ENCODE measurements at regions not wholly inside any gene's neighbourhood (a gene's known extent, or its start where the extent isn't known, plus 50 kb on each side); places are given as distances from the start of the nearest gene placed in this dataset.

- no peak for TF ChIP-seq POLR2A (IDR thresholded peaks at IDR 0.05)
- H3K36me3 ChIP-seq, result no peaks in the 10 kb centered on the region
- H3K27me3 ChIP-seq, result no peaks in the 10 kb centered on the region
- DNase-seq, result no peak
- no peak overlapping the region for H3K4me3 ChIP-seq
- ATAC-seq, result no peak
- no peak overlapping the region for H3K27ac ChIP-seq
- 48% methylated on average over 6 of the region's 6 CpGs for WGBS (ENCODE audit: insufficient coverage, low coverage, low lambda C conversion rate, missing lambda C conversion rate)
- intact Hi-C loops (cut with DNase I), result no loop called here
- H3K4me1 ChIP-seq, result no peaks in the 10 kb centered on the region
- no peaks in the 10 kb centered on the region for H3K9me3 ChIP-seq
These were observed 893.0 kb upstream of the CHAC2 start for GRCh38 chr2:52874466-52875106.

GRCh38 chr2:52862801-52863200 is 904.8 kb upstream of the CHAC2 start:
- intact Hi-C loops (cut with DNase I), result no loop called here
- 55% methylated on average over 3 of the region's 3 CpGs for WGBS (ENCODE audit: insufficient coverage, low coverage, low lambda C conversion rate, missing lambda C conversion rate)
- Histone ChIP-seq H3K27ac (no peak overlapping the region), H3K4me3 (no peak overlapping the region), H3K36me3 (no peaks in the 10 kb centered on the region), H3K27me3 (no peaks in the 10 kb centered on the region), H3K4me1 (no peaks in the 10 kb centered on the region), H3K9me3 (no peaks in the 10 kb centered on the region)
- DNase-seq (no peak), ATAC-seq (no peak)
- TF ChIP-seq CTCF (IDR thresholded peaks at IDR 0.05) (no peak), POLR2A (IDR thresholded peaks at IDR 0.05) (no peak)

DNA sequence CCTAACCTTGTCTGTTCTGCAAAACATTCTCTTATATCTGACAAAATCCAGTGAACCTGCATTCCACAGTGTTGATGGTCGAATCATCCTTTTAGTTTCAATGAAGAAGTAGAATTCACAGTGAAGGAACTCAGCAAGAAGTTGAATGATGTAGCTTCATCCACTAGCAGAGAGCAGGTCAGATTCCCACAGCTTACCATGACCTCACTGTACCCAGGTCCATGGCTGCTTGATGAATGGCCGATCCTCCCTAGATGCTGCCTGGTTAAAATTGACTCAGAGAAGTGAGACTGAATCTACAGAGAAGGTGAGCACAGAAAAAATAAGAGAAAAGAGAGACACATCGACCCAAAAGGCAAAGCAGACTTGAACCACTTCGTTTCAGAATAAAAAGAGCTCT is 906.0 kb upstream of the CHAC2 start:
- no peak for ATAC-seq
- 47% methylated on average over 4 of the region's 4 CpGs for WGBS (ENCODE audit: insufficient coverage, low coverage, low lambda C conversion rate, missing lambda C conversion rate)
- no peak overlapping the region for H3K4me3 ChIP-seq
- no peak for DNase-seq
- H3K4me1 ChIP-seq, result no peaks in the 10 kb centered on the region
- no peaks in the 10 kb centered on the region for H3K9me3 ChIP-seq
- no peaks in the 10 kb centered on the region for H3K27me3 ChIP-seq
- no peak overlapping the region for H3K27ac ChIP-seq
- intact Hi-C loops (cut with DNase I), result no loop called here
- TF ChIP-seq POLR2A (IDR thresholded peaks at IDR 0.05), result no peak
- H3K36me3 ChIP-seq, result no peaks in the 10 kb centered on the region

DNA sequence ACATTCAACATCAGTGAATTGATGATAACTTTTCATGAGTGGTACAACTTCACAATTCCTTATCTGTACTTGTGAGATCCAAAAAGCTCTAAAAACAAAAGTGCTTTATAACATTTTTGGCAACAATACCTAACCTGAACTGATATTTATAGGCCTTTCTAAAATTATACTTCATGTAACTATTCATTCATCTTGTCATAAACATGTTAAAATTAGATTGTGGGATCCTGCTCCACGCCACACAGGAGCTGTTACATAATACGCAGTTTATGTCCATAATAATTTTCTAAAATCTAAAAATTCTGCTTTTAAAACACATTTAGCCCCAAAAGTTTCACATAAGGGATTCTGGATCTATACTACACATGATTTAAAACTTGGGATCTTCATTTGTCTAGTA is 908.5 kb upstream of the CHAC2 start:
- Histone ChIP-seq H3K27me3 (no peaks in the 10 kb centered on the region), H3K4me3 (no peak overlapping the region), H3K36me3 (no peaks in the 10 kb centered on the region), H3K4me1 (no peaks in the 10 kb centered on the region), H3K9me3 (no peaks in the 10 kb centered on the region), H3K27ac (no peak overlapping the region)
- intact Hi-C loops (cut with DNase I), result no loop called here
- ATAC-seq, result no peak
- DNase-seq, result no peak
- 50% methylated on average over 2 of the region's 2 CpGs for WGBS (ENCODE audit: insufficient coverage, low coverage, low lambda C conversion rate, missing lambda C conversion rate)
- TF ChIP-seq POLR2A (IDR thresholded peaks at IDR 0.05) (no peak), CTCF (IDR thresholded peaks at IDR 0.05) (no peak)

DNA sequence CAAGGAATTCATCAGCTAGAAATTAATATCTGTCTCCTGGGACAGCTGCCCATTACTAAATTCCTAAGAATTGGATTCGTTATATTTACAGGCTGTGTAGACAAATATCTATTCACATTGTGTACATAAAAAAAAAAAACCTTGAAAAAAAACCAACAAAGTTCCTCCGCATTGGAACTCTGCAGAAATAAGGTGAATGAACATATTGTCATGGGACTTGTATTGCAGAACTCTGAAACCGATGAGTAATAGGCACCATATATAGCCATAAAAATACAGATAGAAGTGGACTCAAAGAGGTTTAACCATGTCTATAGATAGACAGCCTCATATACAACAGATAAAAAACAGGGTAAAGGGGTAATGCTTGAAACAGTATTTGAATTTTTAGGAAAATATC is 909.9 kb upstream of the CHAC2 start:
- no peak for DNase-seq
- no peak overlapping the region for H3K27ac ChIP-seq
- no peaks in the 10 kb centered on the region for H3K9me3 ChIP-seq
- TF ChIP-seq CTCF (IDR thresholded peaks at IDR 0.05) (no peak), POLR2A (IDR thresholded peaks at IDR 0.05) (no peak)
- intact Hi-C loops (cut with DNase I), result no loop called here
- H3K27me3 ChIP-seq, result no peaks in the 10 kb centered on the region
- no peak overlapping the region for H3K4me3 ChIP-seq
- H3K36me3 ChIP-seq, result no peaks in the 10 kb centered on the region
- WGBS (ENCODE audit: insufficient coverage, low coverage, low lambda C conversion rate, missing lambda C conversion rate), result 64% methylated on average over 3 of the region's 3 CpGs
- no peak for ATAC-seq
- H3K4me1 ChIP-seq, result no peaks in the 10 kb centered on the region

GRCh38 chr2:52852006-52852405 is 915.6 kb upstream of the CHAC2 start:
- WGBS (ENCODE audit: insufficient coverage, low coverage, low lambda C conversion rate, missing lambda C conversion rate), result 54% methylated on average over 3 of the region's 7 CpGs
- H3K4me3 ChIP-seq, result no peak overlapping the region
- intact Hi-C loops (cut with DNase I), result no loop called here
- ATAC-seq (no peak), DNase-seq (no peak)
- no peak overlapping the region for H3K27ac ChIP-seq
- TF ChIP-seq CTCF (IDR thresholded peaks at IDR 0.05) (no peak), POLR2A (IDR thresholded peaks at IDR 0.05) (no peak)
- no peaks in the 10 kb centered on the region for H3K9me3 ChIP-seq
- no peaks in the 10 kb centered on the region for H3K27me3 ChIP-seq
- H3K36me3 ChIP-seq, result no peaks in the 10 kb centered on the region
- H3K4me1 ChIP-seq, result no peaks in the 10 kb centered on the region

Data from right lobe of liver (tissue), 6 donors.